ENCODE measurements at regions not wholly inside any gene's neighbourhood (a gene's known extent, or its start where the extent isn't known, plus 50 kb on each side); places are given as distances from the start of the nearest gene placed in this dataset.

GRCh38 chr3:78153973-78154372 lies 1114.1 kb downstream of the ROBO2 start:
- no peak for ATAC-seq (replicated peaks in 1 of 2)
- Mint-ChIP-seq H3K4me1 (ENCODE audit: low read depth) (no peaks in the 10 kb centered on the region), H3K4me3 (no peak overlapping the region), H3K9me3 (peaks cover 8 to 10% of the 10 kb centered on the region in 2 donors), H3K27me3 (ENCODE audit: low read depth) (no peaks in the 10 kb centered on the region), H3K36me3 (ENCODE audit: insufficient read depth in 2 of 2) (peaks cover 0 to 1% of the 10 kb centered on the region in 2 donors), H3K27ac (no peak overlapping the region)
- no peak for DNase-seq

GRCh38 chr3:78154521-78155186 lies 1114.8 kb downstream of the ROBO2 start:
- H3K9me3 Mint-ChIP-seq = peaks cover 8 to 10% of the 10 kb centered on the region in 2 donors
- DNase-seq = no peak
- ATAC-seq (replicated peaks in 1 of 2) = no peak
- H3K4me1 Mint-ChIP-seq (ENCODE audit: low read depth) = no peaks in the 10 kb centered on the region
- no peak overlapping the region for H3K27ac Mint-ChIP-seq
- peaks cover 0 to 1% of the 10 kb centered on the region in 2 donors for H3K36me3 Mint-ChIP-seq (ENCODE audit: insufficient read depth in 2 of 2)
- H3K27me3 Mint-ChIP-seq (ENCODE audit: low read depth) = no peaks in the 10 kb centered on the region
- H3K4me3 Mint-ChIP-seq = no peak overlapping the region

DNA sequence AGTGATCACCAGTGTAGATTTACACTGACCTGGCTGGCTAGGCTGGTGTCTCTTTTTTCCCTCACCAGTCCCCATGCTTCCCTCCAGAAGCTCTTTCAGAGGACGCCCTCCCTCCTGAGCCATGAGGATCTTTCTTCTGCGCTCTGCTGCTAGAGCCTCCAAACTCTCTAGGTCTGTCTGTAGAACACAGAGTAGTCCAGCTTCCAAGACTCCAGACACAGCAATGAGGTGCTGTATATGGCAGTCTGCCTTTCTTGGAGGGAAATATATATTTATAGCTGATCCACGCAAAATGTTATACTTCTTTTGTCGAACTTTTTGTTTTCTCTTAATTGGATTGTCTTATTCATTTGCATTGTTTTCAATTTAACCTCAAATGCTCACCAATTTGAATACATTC lies 1121.8 kb downstream of the ROBO2 start:
- Mint-ChIP-seq H3K9me3 (peaks cover 2 to 6% of the 10 kb centered on the region in 2 donors), H3K27me3 (ENCODE audit: low read depth) (no peaks in the 10 kb centered on the region), H3K27ac (no peak overlapping the region), H3K4me1 (ENCODE audit: low read depth) (no peaks in the 10 kb centered on the region), H3K36me3 (ENCODE audit: insufficient read depth in 2 of 2) (no peaks in the 10 kb centered on the region), H3K4me3 (no peak overlapping the region)
- ATAC-seq (replicated peaks in 1 of 2) (no peak), DNase-seq (no peak)

DNA sequence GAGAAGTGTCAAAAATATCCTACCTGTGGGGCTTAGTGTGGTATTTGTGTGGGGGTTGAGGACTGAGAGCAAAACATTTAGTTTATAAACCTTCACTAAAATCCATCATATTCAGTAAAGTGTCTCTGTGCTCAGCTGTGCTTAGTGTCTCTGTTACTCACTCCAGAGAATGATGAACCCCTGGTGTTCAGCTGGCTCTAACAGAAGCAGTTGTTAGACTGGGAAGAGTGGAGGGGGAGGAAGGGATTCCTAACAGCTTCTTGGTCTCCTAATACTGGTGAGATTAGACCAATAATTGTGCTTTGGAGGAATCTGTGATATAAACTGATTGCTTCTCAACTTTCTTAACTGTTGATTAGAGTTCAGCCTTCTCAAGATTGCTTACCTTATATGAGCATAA lies 1123.5 kb downstream of the ROBO2 start:
- ATAC-seq (replicated peaks in 1 of 2) (no peak), DNase-seq (no peak)
- H3K4me1 Mint-ChIP-seq (ENCODE audit: low read depth) = no peaks in the 10 kb centered on the region
- no peaks in the 10 kb centered on the region for H3K27me3 Mint-ChIP-seq (ENCODE audit: low read depth)
- no peak overlapping the region for H3K27ac Mint-ChIP-seq
- H3K36me3 Mint-ChIP-seq (ENCODE audit: insufficient read depth in 2 of 2) = no peaks in the 10 kb centered on the region
- peaks cover 2 to 4% of the 10 kb centered on the region in 2 donors for H3K9me3 Mint-ChIP-seq
- no peak overlapping the region for H3K4me3 Mint-ChIP-seq

DNA sequence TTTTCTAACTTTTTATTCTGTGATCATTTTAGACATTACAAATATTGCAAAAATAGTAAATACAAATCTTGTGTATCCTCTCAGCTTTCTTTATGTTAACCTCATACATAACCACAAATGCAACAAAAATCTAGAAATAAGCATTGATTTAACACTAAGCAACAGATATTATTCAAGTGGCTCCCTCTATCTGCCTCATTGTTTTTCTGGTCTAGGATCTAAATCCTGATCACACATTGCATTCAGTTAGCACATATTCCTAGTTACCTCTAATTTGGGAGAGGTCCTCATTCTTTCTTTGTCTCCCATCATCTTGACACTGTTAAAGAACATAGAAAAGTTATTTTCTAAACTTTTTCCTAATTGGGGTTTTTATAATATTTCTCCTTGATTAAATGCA lies 1126.0 kb downstream of the ROBO2 start:
- Mint-ChIP-seq H3K9me3 (peaks cover 5 to 6% of the 10 kb centered on the region in 2 donors), H3K36me3 (ENCODE audit: insufficient read depth in 2 of 2) (peaks cover 0 to 2% of the 10 kb centered on the region in 2 donors), H3K4me3 (no peak overlapping the region), H3K27ac (no peak overlapping the region), H3K4me1 (ENCODE audit: low read depth) (no peaks in the 10 kb centered on the region), H3K27me3 (ENCODE audit: low read depth) (no peaks in the 10 kb centered on the region)
- ATAC-seq (replicated peaks in 1 of 2) = no peak
- DNase-seq = no peak

DNA sequence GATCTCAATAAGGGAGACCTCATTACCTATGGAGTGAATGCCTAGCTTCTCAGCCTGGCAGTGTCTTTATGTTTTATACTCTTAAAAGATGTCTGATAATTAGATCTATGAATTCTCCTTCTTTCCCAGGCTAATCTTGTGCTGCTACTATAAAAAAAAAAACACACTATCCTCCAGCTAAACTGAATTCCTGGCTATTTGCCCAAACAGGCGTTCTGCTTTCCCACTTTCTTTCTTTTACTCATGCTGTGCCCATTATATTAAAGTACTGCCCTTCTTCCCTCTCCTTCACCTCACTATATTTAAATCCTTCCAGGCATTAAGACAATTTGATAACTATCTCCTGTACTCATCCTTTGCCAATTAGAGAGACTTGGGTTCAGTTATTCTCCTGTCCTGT lies 1134.9 kb downstream of the ROBO2 start:
- peaks cover 3 to 11% of the 10 kb centered on the region in 2 donors for H3K9me3 Mint-ChIP-seq
- no peaks in the 10 kb centered on the region for H3K4me1 Mint-ChIP-seq (ENCODE audit: low read depth)
- ATAC-seq (replicated peaks in 1 of 2) (no peak), DNase-seq (no peak)
- no peaks in the 10 kb centered on the region for H3K36me3 Mint-ChIP-seq (ENCODE audit: insufficient read depth in 2 of 2)
- no peak overlapping the region for H3K27ac Mint-ChIP-seq
- no peaks in the 10 kb centered on the region for H3K27me3 Mint-ChIP-seq (ENCODE audit: low read depth)
- no peak overlapping the region for H3K4me3 Mint-ChIP-seq

- no peak overlapping the region for H3K4me3 Mint-ChIP-seq
- H3K27me3 Mint-ChIP-seq (ENCODE audit: low read depth) = no peaks in the 10 kb centered on the region
- DNase-seq = no peak
- ATAC-seq (replicated peaks in 1 of 2) = no peak
- H3K36me3 Mint-ChIP-seq (ENCODE audit: insufficient read depth in 2 of 2) = no peaks in the 10 kb centered on the region
- H3K9me3 Mint-ChIP-seq = peaks cover 3 to 13% of the 10 kb centered on the region in 2 donors
- H3K4me1 Mint-ChIP-seq (ENCODE audit: low read depth) = no peaks in the 10 kb centered on the region
- no peak overlapping the region for H3K27ac Mint-ChIP-seq
These were observed 1137.0 kb downstream of the ROBO2 start for GRCh38 chr3:78176869-78177268.

DNA sequence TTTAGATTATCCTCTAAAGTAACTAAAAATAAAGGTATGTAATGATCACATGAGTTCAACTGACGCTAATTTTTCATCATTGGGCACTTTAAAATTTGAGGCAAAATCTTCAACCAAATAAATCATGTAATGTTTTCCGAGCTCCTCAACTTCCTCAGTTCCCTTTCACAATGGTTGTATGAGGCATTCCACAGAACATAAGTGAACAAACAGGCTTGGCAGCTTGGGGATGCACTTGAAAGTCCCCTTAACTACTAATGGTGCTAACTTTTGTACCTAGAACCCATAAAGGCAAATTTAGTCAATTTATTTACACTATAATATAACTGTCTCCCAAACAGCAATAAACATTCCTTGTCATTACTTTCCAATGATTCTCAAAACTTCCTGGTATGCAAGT lies 1137.9 kb downstream of the ROBO2 start:
- Mint-ChIP-seq H3K27ac (no peak overlapping the region), H3K36me3 (ENCODE audit: insufficient read depth in 2 of 2) (no peaks in the 10 kb centered on the region), H3K4me3 (no peak overlapping the region), H3K27me3 (ENCODE audit: low read depth) (no peaks in the 10 kb centered on the region), H3K9me3 (peaks cover under 1 to 15% of the 10 kb centered on the region in 2 donors), H3K4me1 (ENCODE audit: low read depth) (no peaks in the 10 kb centered on the region)
- DNase-seq = no peak
- ATAC-seq (replicated peaks in 1 of 2) = no peak

DNA sequence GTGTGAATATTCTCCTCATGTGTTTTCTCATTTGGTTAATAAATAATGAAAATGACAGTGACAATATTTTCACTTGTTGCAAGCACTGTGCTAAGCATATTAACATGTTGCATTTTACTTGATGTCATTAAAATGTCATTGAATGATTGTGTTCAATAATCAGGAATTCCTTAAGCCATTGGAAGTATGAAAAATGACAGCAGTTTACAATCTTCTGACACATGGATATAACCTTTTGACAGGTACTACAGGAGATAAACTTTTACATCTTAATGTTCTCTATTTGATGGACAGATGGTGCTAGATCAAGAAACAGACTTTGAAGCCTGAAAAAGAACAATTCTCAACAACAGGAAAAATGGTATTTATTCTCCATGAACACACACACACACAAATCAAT lies 1138.3 kb downstream of the ROBO2 start:
- no peak overlapping the region for H3K4me3 Mint-ChIP-seq
- H3K4me1 Mint-ChIP-seq (ENCODE audit: low read depth) = no peaks in the 10 kb centered on the region
- no peaks in the 10 kb centered on the region for H3K36me3 Mint-ChIP-seq (ENCODE audit: insufficient read depth in 2 of 2)
- no peaks in the 10 kb centered on the region for H3K27me3 Mint-ChIP-seq (ENCODE audit: low read depth)
- H3K9me3 Mint-ChIP-seq = peaks cover under 1 to 15% of the 10 kb centered on the region in 2 donors
- DNase-seq = no peak
- H3K27ac Mint-ChIP-seq = no peak overlapping the region
- no peak for ATAC-seq (replicated peaks in 1 of 2)

DNA sequence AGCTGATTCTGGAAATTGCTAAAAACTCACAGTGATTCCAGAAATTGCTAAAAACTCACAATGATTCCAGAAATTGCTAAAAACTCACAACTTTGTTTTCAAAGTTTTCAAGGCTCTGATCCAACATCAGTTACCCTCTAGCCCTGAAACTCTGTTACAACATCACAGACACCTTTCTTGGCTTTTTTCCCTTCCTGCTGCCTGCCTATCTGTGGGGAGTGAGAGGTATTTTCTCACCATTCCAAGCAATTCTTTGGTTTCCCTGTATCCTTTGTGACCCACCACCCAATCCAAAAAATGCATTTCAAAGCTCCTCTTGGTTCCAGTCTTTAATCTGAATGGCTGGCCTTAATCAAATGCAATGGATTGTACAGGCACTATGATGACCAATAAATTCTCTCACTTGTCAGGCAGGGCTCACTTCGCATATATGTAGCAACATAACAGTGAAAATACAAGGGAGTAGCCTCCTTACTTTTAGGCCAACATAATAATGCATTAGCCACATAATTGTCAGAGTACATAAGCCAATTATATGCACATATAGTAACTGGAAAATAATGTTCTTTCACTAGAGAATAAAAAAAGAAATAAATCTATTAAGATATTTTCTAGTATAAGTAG lies 1139.0 kb downstream of the ROBO2 start:
- no peak overlapping the region for H3K4me3 Mint-ChIP-seq
- no peaks in the 10 kb centered on the region for H3K4me1 Mint-ChIP-seq (ENCODE audit: low read depth)
- H3K9me3 Mint-ChIP-seq = peaks cover 2 to 15% of the 10 kb centered on the region in 2 donors
- H3K36me3 Mint-ChIP-seq (ENCODE audit: insufficient read depth in 2 of 2) = no peaks in the 10 kb centered on the region
- H3K27ac Mint-ChIP-seq = no peak overlapping the region
- no peak for ATAC-seq (replicated peaks in 1 of 2)
- no peak for DNase-seq
- H3K27me3 Mint-ChIP-seq (ENCODE audit: low read depth) = no peaks in the 10 kb centered on the region

DNA sequence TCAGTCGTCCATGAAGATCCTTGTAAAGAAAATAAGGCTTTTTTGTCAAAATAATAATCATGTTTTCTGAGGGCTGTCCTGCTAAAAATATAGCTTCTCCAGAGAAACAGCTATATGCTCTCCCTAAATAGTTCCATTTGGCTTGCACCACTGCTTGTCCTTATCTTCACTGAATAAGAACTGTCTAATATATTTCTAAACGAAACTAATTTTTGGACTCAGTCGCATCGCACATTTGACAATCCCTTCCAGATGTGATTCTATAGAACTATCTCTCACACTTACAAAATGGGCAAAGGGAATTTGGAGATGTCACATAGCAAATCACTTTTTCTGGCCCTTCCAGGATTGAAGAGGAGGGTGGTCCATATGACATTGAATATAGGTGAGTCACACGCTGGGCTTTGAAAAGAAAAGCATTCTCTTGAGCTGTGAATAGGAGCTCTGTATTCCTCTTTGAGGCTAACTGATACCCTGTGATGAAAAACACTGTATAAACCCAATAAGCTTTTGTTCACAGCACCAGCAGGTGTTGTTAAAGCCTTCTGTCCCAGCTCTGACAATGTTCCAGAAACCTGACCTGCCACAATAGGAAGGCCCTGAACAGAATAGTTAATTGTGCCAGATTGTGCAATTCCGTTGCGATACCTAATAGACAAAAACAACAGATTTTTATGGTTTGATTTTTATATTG lies 1144.2 kb downstream of the ROBO2 start:
- Mint-ChIP-seq H3K4me1 (ENCODE audit: low read depth) (no peaks in the 10 kb centered on the region), H3K36me3 (ENCODE audit: insufficient read depth in 2 of 2) (no peaks in the 10 kb centered on the region), H3K27me3 (ENCODE audit: low read depth) (no peaks in the 10 kb centered on the region), H3K9me3 (peaks cover 4 to 5% of the 10 kb centered on the region in 2 donors), H3K4me3 (no peak overlapping the region), H3K27ac (no peak overlapping the region)
- DNase-seq (no peak), ATAC-seq (replicated peaks in 1 of 2) (no peak)

DNA sequence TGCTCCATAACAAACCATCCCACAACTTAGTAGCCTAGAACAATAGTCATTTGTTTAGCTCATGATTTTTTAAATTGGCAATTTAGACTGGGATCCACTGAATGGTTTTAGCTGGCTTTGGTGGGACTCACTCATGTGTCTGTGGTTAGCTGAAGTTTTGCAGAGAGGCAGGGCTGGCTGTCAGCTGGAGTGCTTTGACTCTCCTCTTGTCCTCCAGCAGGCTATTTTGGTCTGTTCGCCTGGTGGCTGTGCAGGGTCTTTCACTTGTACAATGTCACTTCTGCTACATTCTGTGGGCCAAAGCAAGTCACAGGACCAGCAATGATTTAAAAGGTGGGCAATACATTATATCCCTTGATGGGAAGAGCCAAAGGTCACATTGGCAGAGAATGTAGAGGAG lies 1146.5 kb downstream of the ROBO2 start:
- H3K9me3 Mint-ChIP-seq = peaks cover 6 to 9% of the 10 kb centered on the region in 2 donors
- H3K4me3 Mint-ChIP-seq = no peak overlapping the region
- H3K27ac Mint-ChIP-seq = no peak overlapping the region
- H3K36me3 Mint-ChIP-seq (ENCODE audit: insufficient read depth in 2 of 2) = peaks cover 0 to 2% of the 10 kb centered on the region in 2 donors
- ATAC-seq (replicated peaks in 1 of 2) = no peak
- no peak for DNase-seq
- no peaks in the 10 kb centered on the region for H3K4me1 Mint-ChIP-seq (ENCODE audit: low read depth)
- H3K27me3 Mint-ChIP-seq (ENCODE audit: low read depth) = no peaks in the 10 kb centered on the region

DNA sequence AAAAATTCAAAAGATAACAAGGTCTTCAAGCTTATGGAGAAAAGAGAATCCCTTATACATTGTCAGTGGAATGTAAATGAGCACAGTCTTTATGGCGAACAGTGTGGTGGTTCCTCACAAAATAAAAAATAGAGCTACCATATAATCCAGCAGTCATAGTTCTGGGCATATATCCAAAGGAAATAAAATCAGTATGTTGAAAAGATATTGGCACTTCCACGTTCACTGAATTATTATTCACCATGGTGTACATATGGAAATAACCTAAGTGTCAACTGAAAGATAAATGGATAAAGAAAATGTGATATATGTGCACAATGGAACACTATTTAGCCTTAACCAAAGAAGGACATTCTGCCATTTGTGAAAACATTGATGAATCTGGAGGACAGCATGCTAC lies 1161.2 kb downstream of the ROBO2 start:
- no peak overlapping the region for H3K27ac Mint-ChIP-seq
- ATAC-seq (replicated peaks in 1 of 2) (no peak), DNase-seq (no peak)
- no peaks in the 10 kb centered on the region for H3K36me3 Mint-ChIP-seq (ENCODE audit: insufficient read depth in 2 of 2)
- H3K4me3 Mint-ChIP-seq = no peak overlapping the region
- H3K4me1 Mint-ChIP-seq (ENCODE audit: low read depth) = no peaks in the 10 kb centered on the region
- peaks cover 4 to 5% of the 10 kb centered on the region in 2 donors for H3K9me3 Mint-ChIP-seq
- H3K27me3 Mint-ChIP-seq (ENCODE audit: low read depth) = no peaks in the 10 kb centered on the region
